ENCODE measurements at regions not wholly inside any gene's neighbourhood (a gene's known extent, or its start where the extent isn't known, plus 50 kb on each side); places are given as distances from the start of the nearest gene placed in this dataset.

- H3K36me3 ChIP-seq (ENCODE audit: control insufficient read depth in 1 of 2, insufficient read depth in 2 of 2, low read length in 2 of 2) = no peaks in the 10 kb centered on the region
- H3K4me3 ChIP-seq (replicated peaks in 1 of 2; ENCODE audit: low read depth in 1 of 2, low read length in 2 of 2) = no peak overlapping the region
- no peak overlapping the region for H3K4me2 ChIP-seq (ENCODE audit: low read length)
- no peak overlapping the region for H3K27ac ChIP-seq (ENCODE audit: low read depth, low read length)
- H3K9me2 ChIP-seq (ENCODE audit: insufficient read depth) = no peaks in the 10 kb centered on the region
- H3K9ac ChIP-seq (ENCODE audit: low read length) = no peak overlapping the region
- ChIA-PET CTCF (no interaction called here), RAD21 (ENCODE audit: low non-redundant PET in 1 of 2, low total read pairs in 2 of 2, uncharacterized antibody in 2 of 2, unreplicated experiment in 2 of 2) (no interaction called here), POLR2A (no interaction called here)
- no peaks in the 10 kb centered on the region for H3K79me2 ChIP-seq (ENCODE audit: insufficient read depth, low read length)
- DNase-seq (ENCODE audit: low read depth, low spot score) = no peak
- H4K20me1 ChIP-seq (ENCODE audit: insufficient read depth) = no peaks in the 10 kb centered on the region
- intact Hi-C loops (cut with micrococcal nuclease) = no loop called here
- H3K27me3 ChIP-seq (ENCODE audit: insufficient read depth, low read length) = no peaks in the 10 kb centered on the region
- TF ChIP-seq ELF1 (IDR thresholded peaks at IDR 0.05; ENCODE audit: borderline replicate concordance, low read depth) (no peak), ZFX (IDR thresholded peaks at IDR 0.05) (no peak), CTCF (IDR thresholded peaks at IDR 0.05 in 2 of 3, conservative IDR thresholded peaks at IDR 0.05 in 1 of 3; ENCODE audit: borderline replicate concordance in 1 of 3, insufficient read depth in 1 of 3, low read depth in 2 of 3, low read length in 2 of 3) (no peak), EZH2phosphoT487 (IDR thresholded peaks at IDR 0.05; ENCODE audit: borderline replicate concordance) (no peak), EZH2 (IDR thresholded peaks at IDR 0.05) (no peak), ZNF274 (IDR thresholded peaks at IDR 0.05; ENCODE audit: low read depth, low read length) (no peak), ZBTB33 (IDR thresholded peaks at IDR 0.05; ENCODE audit: extremely low read depth, insufficient replicate concordance, low read length) (no peak), RAD21 (IDR thresholded peaks at IDR 0.05; ENCODE audit: low read depth) (no peak), CEBPB (IDR thresholded peaks at IDR 0.05; ENCODE audit: low read depth) (no peak), YY1 (IDR thresholded peaks at IDR 0.05; ENCODE audit: extremely low read depth, insufficient replicate concordance, low read depth, low read length) (no peak), POLR2A (IDR thresholded peaks at IDR 0.05; ENCODE audit: borderline replicate concordance, extremely low read depth, insufficient read depth, insufficient read length) (no peak), CBX3 (IDR thresholded peaks at IDR 0.05; ENCODE audit: low read depth) (no peak), POLR2AphosphoS5 (IDR thresholded peaks at IDR 0.05; ENCODE audit: low read depth, low read length) (no peak), EGR1 (IDR thresholded peaks at IDR 0.05; ENCODE audit: low read depth) (no peak)
- no TSS peak for BruUV-seq (replicated peaks)
- no peak overlapping the region for H2AFZ ChIP-seq (ENCODE audit: low read depth, low read length, poor library complexity, severe bottlenecking)
- ATAC-seq = no peak
- H3K9me3 ChIP-seq (ENCODE audit: control insufficient read depth in 1 of 2, insufficient read depth in 1 of 2, low read depth in 1 of 2, low read length in 2 of 2) = no peaks in the 10 kb centered on the region
- H3K4me1 ChIP-seq (ENCODE audit: control insufficient read depth in 1 of 2, insufficient read depth in 2 of 2, low read length in 2 of 2) = no peaks in the 10 kb centered on the region
These were observed 607.0 kb downstream of the ZNF608 start for GRCh38 chr5:124139477-124139876.

All from HCT116 (cell line).